Mesothelial cell of epicardium (in vitro differentiated cells): ENCODE measurements at regions not wholly inside any gene's neighbourhood (a gene's known extent, or its start where the extent isn't known, plus 50 kb on each side); places are given as distances from the start of the nearest gene placed in this dataset.

Experiments used
- DNase-seq, 2 experiments: peaks; one replicate each; pipeline ENCODE4 v3.0.0; 2021; ENCODE audit warnings: low spot score in 2 of 2; ENCODE audit not compliant: unreplicated experiment in 2 of 2
- H3K27ac Mint-ChIP-seq: 2 replicates; pipeline ENCODE4 v1.8.0; 2021; ENCODE audit warnings: mixed read lengths
- H3K27me3 Mint-ChIP-seq: 2 replicates; pipeline ENCODE4 v1.8.0; 2021; ENCODE audit warnings: low read depth, mixed read lengths
- H3K36me3 Mint-ChIP-seq: 2 replicates; pipeline ENCODE4 v1.8.0; 2021; ENCODE audit warnings: mixed read lengths
- H3K4me1 Mint-ChIP-seq: 2 replicates; pipeline ENCODE4 v1.8.0; 2021; ENCODE audit warnings: mixed read lengths
- H3K4me3 Mint-ChIP-seq: 2 replicates; pipeline ENCODE4 v1.8.0; 2021; ENCODE audit warnings: mild to moderate bottlenecking, moderate library complexity, mixed read lengths
- H3K9me3 Mint-ChIP-seq: 2 replicates; pipeline ENCODE4 v1.8.0; 2021; ENCODE audit warnings: mixed read lengths
- TF ChIP-seq, protein P1 (sequence below): fragments of 200-600 bp; sonication (generic); IDR thresholded peaks from one replicate; pipeline ENCODE4 v1.5.0; 2021; ENCODE audit warnings: antibody characterized with exemption; ENCODE audit not compliant: unreplicated experiment

DNA sequence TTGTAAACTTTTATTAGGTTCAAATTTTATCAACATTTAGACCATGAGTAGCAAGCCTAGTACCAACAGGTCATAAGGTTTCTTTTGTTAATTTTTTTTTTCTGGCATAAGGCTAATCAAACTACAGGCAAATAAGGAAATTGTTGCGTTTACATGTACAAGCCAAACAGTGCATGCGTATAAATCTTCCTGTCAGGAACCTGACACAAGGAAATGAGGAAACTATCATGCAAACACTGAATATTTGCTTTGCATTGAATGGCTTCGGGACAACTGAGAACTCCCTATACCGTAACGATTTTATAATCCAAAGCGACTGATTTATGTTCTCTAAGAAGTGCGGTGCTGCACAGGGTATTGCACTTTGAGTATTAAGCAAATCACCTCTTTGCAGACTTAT, 133.0 kb upstream of the TRPC4 start:
- Mint-ChIP-seq H3K27ac (no peak overlapping the region), H3K4me1 (no peaks in the 10 kb centered on the region), H3K36me3 (no peaks in the 10 kb centered on the region), H3K27me3 (no peaks in the 10 kb centered on the region), H3K9me3 (no peaks in the 10 kb centered on the region), H3K4me3 (no peak overlapping the region)
- TF ChIP-seq, protein P1, sequence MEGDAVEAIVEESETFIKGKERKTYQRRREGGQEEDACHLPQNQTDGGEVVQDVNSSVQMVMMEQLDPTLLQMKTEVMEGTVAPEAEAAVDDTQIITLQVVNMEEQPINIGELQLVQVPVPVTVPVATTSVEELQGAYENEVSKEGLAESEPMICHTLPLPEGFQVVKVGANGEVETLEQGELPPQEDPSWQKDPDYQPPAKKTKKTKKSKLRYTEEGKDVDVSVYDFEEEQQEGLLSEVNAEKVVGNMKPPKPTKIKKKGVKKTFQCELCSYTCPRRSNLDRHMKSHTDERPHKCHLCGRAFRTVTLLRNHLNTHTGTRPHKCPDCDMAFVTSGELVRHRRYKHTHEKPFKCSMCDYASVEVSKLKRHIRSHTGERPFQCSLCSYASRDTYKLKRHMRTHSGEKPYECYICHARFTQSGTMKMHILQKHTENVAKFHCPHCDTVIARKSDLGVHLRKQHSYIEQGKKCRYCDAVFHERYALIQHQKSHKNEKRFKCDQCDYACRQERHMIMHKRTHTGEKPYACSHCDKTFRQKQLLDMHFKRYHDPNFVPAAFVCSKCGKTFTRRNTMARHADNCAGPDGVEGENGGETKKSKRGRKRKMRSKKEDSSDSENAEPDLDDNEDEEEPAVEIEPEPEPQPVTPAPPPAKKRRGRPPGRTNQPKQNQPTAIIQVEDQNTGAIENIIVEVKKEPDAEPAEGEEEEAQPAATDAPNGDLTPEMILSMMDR: no peak
- no peak for DNase-seq

DNA sequence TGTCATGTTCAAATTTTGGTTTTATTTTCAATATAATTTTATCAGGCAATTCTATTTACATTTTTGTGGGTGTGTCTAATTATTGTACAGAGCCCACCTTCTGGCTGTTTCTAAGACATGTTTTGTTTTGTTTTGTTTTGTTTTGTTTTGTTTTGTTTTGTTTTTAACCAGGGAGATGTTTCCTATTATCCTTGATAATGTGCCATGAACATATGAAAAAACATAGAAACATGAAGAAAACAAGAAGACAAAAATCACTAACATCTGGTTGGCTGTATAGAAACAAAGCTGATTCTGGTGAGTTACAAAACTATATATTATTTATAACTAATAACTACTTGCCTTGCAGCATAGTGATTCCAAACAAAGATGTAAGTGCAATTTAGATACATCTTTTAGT, 128.1 kb upstream of the TRPC4 start:
- TF ChIP-seq, protein P1: no peak

DNA sequence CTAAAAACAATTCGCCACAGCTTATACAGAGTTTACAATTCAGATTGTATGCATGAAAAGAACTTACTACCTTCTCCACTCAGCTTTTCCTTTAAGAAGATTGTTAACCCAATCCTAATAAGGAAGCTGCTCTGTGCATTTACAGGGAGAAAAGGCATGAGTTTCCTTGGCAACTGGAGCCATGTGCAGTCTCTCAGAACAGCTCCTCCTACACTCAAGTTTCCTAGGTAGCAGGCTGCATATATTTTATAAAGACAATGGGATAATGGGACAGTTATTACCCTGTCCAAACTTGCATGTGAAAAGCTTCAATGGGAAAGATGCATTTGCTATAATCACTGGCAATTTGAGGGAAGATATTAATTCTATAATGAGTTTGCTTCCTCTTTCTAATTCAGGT, 125.5 kb upstream of the TRPC4 start:
- TF ChIP-seq, protein P1: no peak
- peaks cover 12% of the 10 kb centered on the region for H3K4me1 Mint-ChIP-seq
- H3K36me3 Mint-ChIP-seq: peaks cover 2% of the 10 kb centered on the region
- H3K4me3 Mint-ChIP-seq: no peak overlapping the region
- peaks cover 15% of the 10 kb centered on the region for H3K9me3 Mint-ChIP-seq
- no peak for DNase-seq
- no peaks in the 10 kb centered on the region for H3K27me3 Mint-ChIP-seq
- no peak overlapping the region for H3K27ac Mint-ChIP-seq

More for the DNA sequence above, 128.1 kb upstream of the TRPC4 start:
- H3K27me3 Mint-ChIP-seq: no peaks in the 10 kb centered on the region
- no peak for DNase-seq
- H3K4me3 Mint-ChIP-seq: no peak overlapping the region
- no peaks in the 10 kb centered on the region for H3K9me3 Mint-ChIP-seq
- peaks cover 12% of the 10 kb centered on the region for H3K4me1 Mint-ChIP-seq
- H3K27ac Mint-ChIP-seq: no peak overlapping the region
- no peaks in the 10 kb centered on the region for H3K36me3 Mint-ChIP-seq

DNA sequence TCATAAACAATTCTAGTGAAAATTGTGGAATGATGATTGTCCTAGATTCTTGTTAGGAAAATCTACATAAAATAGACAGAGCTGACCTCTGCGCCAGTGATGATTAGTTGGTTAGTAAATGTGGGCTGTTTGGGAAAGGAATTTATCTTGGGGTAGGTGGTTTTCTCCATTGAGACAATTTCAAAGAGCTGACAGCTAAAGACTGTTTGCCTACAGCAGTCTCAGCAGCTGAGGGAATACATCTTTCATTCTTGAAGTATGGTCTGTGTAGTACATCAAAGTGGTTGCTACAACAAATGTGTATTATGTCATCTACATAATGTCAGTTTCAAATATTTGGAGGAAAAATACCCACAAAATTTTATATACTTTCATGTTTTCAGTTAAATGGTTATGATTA, 117.2 kb upstream of the TRPC4 start:
- Mint-ChIP-seq H3K4me1 (no peaks in the 10 kb centered on the region), H3K36me3 (peaks cover 2% of the 10 kb centered on the region), H3K27me3 (no peaks in the 10 kb centered on the region), H3K27ac (no peak overlapping the region), H3K9me3 (peaks cover 11% of the 10 kb centered on the region), H3K4me3 (no peak overlapping the region)
- TF ChIP-seq, protein P1: no peak
- DNase-seq: no peak

DNA sequence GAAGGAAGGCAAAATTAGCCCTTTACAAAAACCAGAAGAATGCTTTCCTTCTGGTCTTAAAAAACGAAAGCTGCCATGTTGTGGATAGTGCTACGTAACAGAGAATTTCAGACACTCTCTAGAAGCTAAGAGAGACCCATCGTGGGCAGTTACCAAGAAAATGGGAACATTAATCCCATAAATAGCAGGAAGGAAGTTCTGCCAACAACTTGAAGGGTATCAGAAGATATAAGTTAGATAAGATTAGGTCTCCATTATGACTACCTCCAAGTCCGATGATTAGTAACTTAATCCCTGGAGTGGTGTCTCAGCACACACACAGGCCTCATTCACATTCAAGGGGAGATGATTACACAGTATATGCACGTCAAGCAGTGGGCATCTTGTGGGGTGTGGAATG, 115.7 kb upstream of the TRPC4 start:
- TF ChIP-seq, protein P1: no peak
- DNase-seq: no peak
- Mint-ChIP-seq H3K27me3 (no peaks in the 10 kb centered on the region), H3K27ac (no peak overlapping the region), H3K4me1 (no peaks in the 10 kb centered on the region), H3K4me3 (no peak overlapping the region), H3K9me3 (no peaks in the 10 kb centered on the region), H3K36me3 (no peaks in the 10 kb centered on the region)

DNA sequence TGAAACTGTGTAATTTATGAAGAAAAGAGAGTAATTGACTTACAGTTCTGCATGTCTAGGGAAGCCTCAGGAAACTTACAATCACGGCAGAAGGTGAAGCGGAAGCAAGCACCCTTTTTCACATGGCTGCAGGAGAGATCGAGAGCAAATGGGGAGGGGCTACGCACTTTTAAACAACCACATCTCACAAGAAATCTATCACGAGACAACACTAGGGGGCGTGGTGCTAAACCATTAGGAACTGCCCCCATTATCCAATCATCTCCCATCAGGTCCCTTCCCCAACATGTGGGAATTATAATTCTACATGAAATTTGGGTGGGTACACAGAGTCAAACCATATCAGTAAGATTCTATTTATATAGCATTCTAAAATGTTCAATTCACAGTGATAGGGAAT, 114.8 kb upstream of the TRPC4 start:
- DNase-seq: no peak
- no peaks in the 10 kb centered on the region for H3K36me3 Mint-ChIP-seq
- TF ChIP-seq, protein P1: no peak
- no peaks in the 10 kb centered on the region for H3K27me3 Mint-ChIP-seq
- no peaks in the 10 kb centered on the region for H3K4me1 Mint-ChIP-seq
- no peak overlapping the region for H3K27ac Mint-ChIP-seq
- H3K9me3 Mint-ChIP-seq: no peaks in the 10 kb centered on the region
- H3K4me3 Mint-ChIP-seq: no peak overlapping the region
